HG03469 (cell line): ENCODE measurements at regions not wholly inside any gene's neighbourhood (a gene's known extent, or its start where the extent isn't known, plus 50 kb on each side); places are given as distances from the start of the nearest gene placed in this dataset.

Source experiments
- ATAC-seq: cut with Tn5 transposase; IDR thresholded peaks from one replicate; pipeline ENCODE4 v1.9.1; 2021; ENCODE audit warnings: mild to moderate bottlenecking, moderate library complexity, moderate number of reproducible peaks; ENCODE audit not compliant: unreplicated experiment

- no peak for ATAC-seq
Measured at GRCh38 chr10:129390147-129390546, 76.9 kb upstream of the MGMT start.

GRCh38 chr10:129390726-129391125 is 76.3 kb upstream of the MGMT start:
- ATAC-seq = no peak

- no peak for ATAC-seq
Measured at GRCh38 chr10:129391464-129391863, 75.6 kb upstream of the MGMT start.

- ATAC-seq = no peak
Measured at GRCh38 chr10:129392855-129393254, 74.2 kb upstream of the MGMT start.

GRCh38 chr10:129393812-129394211 is 73.2 kb upstream of the MGMT start:
- ATAC-seq = no peak

GRCh38 chr10:129394518-129395328 is 72.3 kb upstream of the MGMT start:
- ATAC-seq = no peak

GRCh38 chr10:129396021-129396722 is 70.9 kb upstream of the MGMT start:
- no peak for ATAC-seq

- no peak for ATAC-seq
Measured at GRCh38 chr10:129397198-129397974, 69.7 kb upstream of the MGMT start.

- ATAC-seq = no peak
Measured at GRCh38 chr10:129398711-129399141, 68.3 kb upstream of the MGMT start.

- no peak for ATAC-seq
Measured at GRCh38 chr10:129400426-129400825, 66.6 kb upstream of the MGMT start.

- ATAC-seq = no peak
Measured at GRCh38 chr10:129402459-129402858, 64.6 kb upstream of the MGMT start.

GRCh38 chr10:129404091-129404490 is 63.0 kb upstream of the MGMT start:
- ATAC-seq = no peak

GRCh38 chr10:129405389-129405788 is 61.7 kb upstream of the MGMT start:
- ATAC-seq = no peak

- no peak for ATAC-seq
Measured at GRCh38 chr10:129410688-129411392, 56.2 kb upstream of the MGMT start.

- ATAC-seq = no peak
Measured at GRCh38 chr10:129411393-129411705, 55.7 kb upstream of the MGMT start.

GRCh38 chr10:129411772-129412171 is 55.3 kb upstream of the MGMT start:
- no peak for ATAC-seq

- no peak for ATAC-seq
Measured at GRCh38 chr10:129413024-129413423, 54.0 kb upstream of the MGMT start.

- ATAC-seq = no peak
Measured at GRCh38 chr10:129415215-129416140, 51.6 kb upstream of the MGMT start.

- ATAC-seq = no peak
Measured at GRCh38 chr10:129416155-129416554, 50.9 kb upstream of the MGMT start.
